SK-N-SH (cell line): ENCODE measurements at regions not wholly inside any gene's neighbourhood (a gene's known extent, or its start where the extent isn't known, plus 50 kb on each side); places are given as distances from the start of the nearest gene placed in this dataset.

Source experiments
- CTCF ChIA-PET: fragments of 300-600, 350-600 bp; formaldehyde crosslinking; extraction: SDS; loops from one replicate; lab custom pipeline; 2021; lab: Yijun Ruan, JAX
- POLR2A ChIA-PET: fragments of 350-600 bp; sonication (Branson Sonifier 250); formaldehyde crosslinking; extraction: SDS; loops from one replicate; lab custom pipeline; 2020; ENCODE audit warnings: antibody characterized with exemption, inconsistent platforms; lab: Yijun Ruan, JAX
- DNase-seq: peaks from one replicate; pipeline ENCODE4 v3.0.0; 2012
- H2AFZ ChIP-seq: fragments of 200-600 bp; sonication (generic); 2 replicates; pipeline ENCODE4 v1.8.1; 2016; ENCODE audit warnings: antibody characterized with exemption, mild to moderate bottlenecking, low read depth
- H3F3A ChIP-seq: fragments of 200-600 bp; sonication (generic); replicated peaks from 2 replicates; pipeline ENCODE3; 2016; ENCODE audit warnings: antibody characterized with exemption, mild to moderate bottlenecking; ENCODE audit not compliant: insufficient read depth
- H3K27ac ChIP-seq, 2 experiments: fragments of 200-500 bp in 1 of 2; fragments of 200-600 bp in 1 of 2; sonication (Bioruptor generic) in 1 of 2; sonication (generic), shearing (Covaris generic) in 1 of 2; 2 replicates each; pipeline versions ENCODE4 v1.5.1 to v1.6.1; 2014 to 2016; ENCODE audit warnings: low read depth in 2 of 2, inconsistent platforms in 1 of 2, low read length in 1 of 2, mild to moderate bottlenecking in 1 of 2, mixed read lengths in 1 of 2
- H3K27me3 ChIP-seq: fragments of 200-600 bp; sonication (generic), shearing (Covaris generic); 2 replicates; pipeline ENCODE4 v1.6.1; 2016; ENCODE audit warnings: mixed run types; ENCODE audit not compliant: insufficient read depth
- H3K36me3 ChIP-seq, 2 experiments: fragments of 200-500 bp in 1 of 2; fragments of 200-600 bp in 1 of 2; sonication (Bioruptor generic) in 1 of 2; sonication (generic) in 1 of 2; replicated peaks in 1 of 2; 2 replicates each; pipeline versions ENCODE3 to v1.5.1; 2014 to 2016; ENCODE audit warnings: low read length in 1 of 2, mild to moderate bottlenecking in 1 of 2; ENCODE audit not compliant: insufficient read depth in 2 of 2, control insufficient read depth in 1 of 2
- H3K4me1 ChIP-seq, 2 experiments: fragments of 200-500 bp in 1 of 2; fragments of 200-600 bp in 1 of 2; sonication (Bioruptor generic) in 1 of 2; sonication (generic), shearing (Covaris generic) in 1 of 2; 2 replicates each; pipeline versions ENCODE4 v1.5.1 to v1.6.1; 2014 to 2016; ENCODE audit warnings: low read depth in 1 of 2, low read length in 1 of 2, mixed run types in 1 of 2; ENCODE audit not compliant: insufficient read depth in 2 of 2, control insufficient read depth in 1 of 2
- H3K4me2 ChIP-seq: fragments of 200-600 bp; sonication (generic), shearing (Covaris generic); 2 replicates; pipeline ENCODE4 v1.6.1; 2017; ENCODE audit warnings: mixed run types
- H3K4me3 ChIP-seq, 2 experiments: fragments of 200-500 bp in 1 of 2; fragments of 200-600 bp in 1 of 2; sonication (Bioruptor generic) in 1 of 2; sonication (generic), shearing (Covaris generic) in 1 of 2; 2 replicates each; pipeline versions ENCODE4 v1.5.1 to v1.8.1; 2014 to 2016; ENCODE audit warnings: low read depth in 2 of 2, inconsistent platforms in 1 of 2, low read length in 1 of 2, mild to moderate bottlenecking in 1 of 2, mixed read lengths in 1 of 2, moderate library complexity in 1 of 2
- H3K79me2 ChIP-seq: fragments of 200-600 bp; sonication (generic); 2 replicates; pipeline ENCODE4 v1.8.1; 2017; ENCODE audit warnings: mild to moderate bottlenecking; ENCODE audit not compliant: insufficient read depth
- H3K9ac ChIP-seq: fragments of 200-600 bp; sonication (generic); 2 replicates; pipeline ENCODE4 v1.6.1; 2017; ENCODE audit warnings: mixed run types
- H3K9me2 ChIP-seq: fragments of 200-600 bp; sonication (generic); 2 replicates; pipeline ENCODE4 v1.6.1; 2017; ENCODE audit warnings: mixed run types
- H3K9me3 ChIP-seq: fragments of 200-600 bp; sonication (generic); 2 replicates; pipeline ENCODE4 v1.6.1; 2017; ENCODE audit warnings: mixed run types, mild to moderate bottlenecking, moderate library complexity
- H4K20me1 ChIP-seq: fragments of 200-600 bp; sonication (generic); 2 replicates; pipeline ENCODE4 v1.6.1; 2017; ENCODE audit warnings: mild to moderate bottlenecking, mixed run types; ENCODE audit not compliant: insufficient read depth
- CHD2 ChIP-seq: fragments of 150-350 bp; IDR thresholded peaks from 2 replicates; pipeline ENCODE4 v1.6.1; 2018; ENCODE audit warnings: low read length; ENCODE audit not compliant: partially characterized antibody
- FOSL2 ChIP-seq: IDR thresholded peaks from 2 replicates; pipeline ENCODE4 v1.4.0; 2012; ENCODE audit warnings: low read depth, mild to moderate bottlenecking, moderate library complexity, borderline replicate concordance
- FOXM1 ChIP-seq: IDR thresholded peaks from 2 replicates; pipeline ENCODE4 v1.4.0; 2012; ENCODE audit warnings: low read depth, mild to moderate bottlenecking
- GABPA ChIP-seq: IDR thresholded peaks from 2 replicates; pipeline ENCODE4 v1.4.0; 2012; ENCODE audit warnings: low read depth, mild to moderate bottlenecking
- GATA2 ChIP-seq: sonication (generic); formaldehyde crosslinking; IDR thresholded peaks from 2 replicates; pipeline ENCODE4 v1.5.0; 2020; ENCODE audit warnings: mild to moderate bottlenecking, missing genetic modification reagents
- MEF2A ChIP-seq: IDR thresholded peaks from 2 replicates; pipeline ENCODE4 v1.4.0; 2012; ENCODE audit warnings: low read depth, borderline replicate concordance
- NFIC ChIP-seq: IDR thresholded peaks from 2 replicates; pipeline ENCODE4 v1.4.0; 2012; ENCODE audit warnings: borderline replicate concordance
- NRF1 ChIP-seq: IDR thresholded peaks from 2 replicates; pipeline ENCODE4 v1.6.1; 2012; ENCODE audit warnings: low read depth, mild to moderate bottlenecking, low read length
- POLR2AphosphoS5 ChIP-seq: IDR thresholded peaks from 2 replicates; pipeline ENCODE4 v1.6.1; 2012; ENCODE audit warnings: low read depth, low read length
- RCOR1 ChIP-seq: fragments of 150-350 bp; IDR thresholded peaks from 2 replicates; pipeline ENCODE4 v1.6.1; 2017; ENCODE audit warnings: antibody characterized with exemption, low read length
- SMC3 ChIP-seq: IDR thresholded peaks from 2 replicates; pipeline ENCODE4 v1.6.1; 2012; ENCODE audit warnings: low read depth, low read length, improper control_type of control experiment
- TAF1 ChIP-seq: IDR thresholded peaks from 2 replicates; pipeline ENCODE4 v1.6.1; 2012; ENCODE audit warnings: low read depth, mild to moderate bottlenecking, low read length, moderate library complexity, borderline replicate concordance
- TEAD4 ChIP-seq: IDR thresholded peaks from 2 replicates; pipeline ENCODE4 v1.4.0; 2012; ENCODE audit warnings: mild to moderate bottlenecking, borderline replicate concordance; ENCODE audit not compliant: insufficient read depth
- YY1 ChIP-seq: IDR thresholded peaks from 2 replicates; pipeline ENCODE4 v1.4.0; 2012; ENCODE audit warnings: low read depth, mild to moderate bottlenecking
- whole genome bisulfite sequencing: methylation state at CpG from one replicate; pipeline ENCODE4 v1.1.6; 2017; ENCODE audit warnings: low lambda C conversion rate; 5-methylcytosine and 5-hydroxymethylcytosine counted together
- TF ChIP-seq, protein P1 (sequence below): IDR thresholded peaks from 2 replicates; pipeline ENCODE4 v1.4.0; 2012; ENCODE audit warnings: low read depth
- TF ChIP-seq, protein P2 (sequence below): IDR thresholded peaks from 2 replicates; pipeline ENCODE4 v1.4.0; 2012; ENCODE audit warnings: low read depth, borderline replicate concordance
- TF ChIP-seq, protein P3 (sequence below): fragments of 150-350 bp; IDR thresholded peaks from 2 replicates; pipeline ENCODE4 v1.6.1; 2016; ENCODE audit warnings: mild to moderate bottlenecking, low read depth, low read length
- TF ChIP-seq, protein P4 (sequence below): IDR thresholded peaks from 2 replicates; pipeline ENCODE4 v1.6.1; 2012; ENCODE audit warnings: mild to moderate bottlenecking, low read depth, low read length, moderate library complexity

DNA sequence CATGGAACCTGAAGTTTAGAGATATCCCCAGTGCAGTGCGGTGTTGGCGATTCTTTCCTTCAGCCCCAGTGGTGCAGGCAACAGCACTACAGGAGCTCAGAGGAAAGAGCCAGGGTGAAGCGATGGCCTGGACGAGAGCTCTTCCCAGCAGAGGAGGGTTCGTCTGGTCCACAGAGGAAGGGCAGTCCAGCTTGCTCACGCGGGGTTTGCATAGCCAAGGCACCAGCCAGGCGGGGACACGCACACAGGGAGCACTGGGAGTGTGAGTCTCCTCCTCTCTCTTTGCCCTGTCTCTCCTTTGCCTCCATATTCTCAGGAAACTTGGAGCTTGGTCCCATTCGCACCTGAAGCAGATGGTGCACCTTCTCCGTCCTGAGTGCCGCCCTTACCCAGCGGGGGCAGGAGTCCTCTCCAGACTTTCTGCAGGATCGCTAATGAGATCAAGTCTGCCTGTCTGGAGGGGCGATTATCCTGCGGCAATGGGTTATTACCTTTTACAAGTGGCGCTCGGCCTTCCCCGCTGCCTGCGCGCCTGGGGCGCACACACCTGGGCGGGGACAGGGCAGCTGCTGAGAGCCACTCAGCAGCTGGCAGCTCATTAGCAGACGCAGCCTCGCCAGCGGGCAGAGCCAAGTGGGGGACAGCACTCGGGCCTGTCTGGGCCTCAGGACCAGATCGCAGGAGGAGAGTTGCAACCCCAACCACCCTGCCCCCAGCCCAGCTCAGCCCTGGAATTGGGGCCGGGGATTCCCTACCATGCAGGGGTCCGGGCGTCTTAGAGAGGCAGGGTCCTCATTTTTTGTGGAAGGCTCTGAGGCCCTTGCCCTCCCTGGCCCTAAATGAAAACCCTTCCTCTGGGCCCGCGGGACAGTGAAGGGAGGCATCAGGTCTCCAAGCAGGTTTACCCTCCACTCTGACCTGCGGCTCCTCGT lies 119.0 kb upstream of the MEF2A start:
- CTCF ChIA-PET = interaction anchor here (0.6 kb wide), 1 partner anchor 138 kb away, joined by 3 read pairs; no protein-coding TSS in a partner anchor
- Histone ChIP-seq H3K4me1 (peaks cover 6 to 18% of the 10 kb centered on the region in 2 experiments; a peak in 3 of 4 replicates), H3K9ac (no peak overlapping the region), H3K4me3 (no peak overlapping the region), H3K27me3 (no peaks in the 10 kb centered on the region), H3K9me2 (no peaks in the 10 kb centered on the region), H3K79me2 (no peaks in the 10 kb centered on the region), H3F3A (peaks cover 11% of the 10 kb centered on the region), H3K36me3 (no peaks in the 10 kb centered on the region), H4K20me1 (no peaks in the 10 kb centered on the region), H3K27ac (no peak overlapping the region), H3K9me3 (no peaks in the 10 kb centered on the region), H3K4me2 (no peak overlapping the region), H2AFZ (no peak overlapping the region)
- no peak for TF ChIP-seq FOSL2
- no peak for TF ChIP-seq GABPA
- TF ChIP-seq TEAD4 = no peak
- no peak for TF ChIP-seq SMC3
- TF ChIP-seq, protein P1, sequence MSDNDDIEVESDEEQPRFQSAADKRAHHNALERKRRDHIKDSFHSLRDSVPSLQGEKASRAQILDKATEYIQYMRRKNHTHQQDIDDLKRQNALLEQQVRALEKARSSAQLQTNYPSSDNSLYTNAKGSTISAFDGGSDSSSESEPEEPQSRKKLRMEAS = no peak
- no peak for TF ChIP-seq RCOR1
- TF ChIP-seq YY1 = no peak
- TF ChIP-seq MEF2A = no peak
- TF ChIP-seq, protein P2, sequence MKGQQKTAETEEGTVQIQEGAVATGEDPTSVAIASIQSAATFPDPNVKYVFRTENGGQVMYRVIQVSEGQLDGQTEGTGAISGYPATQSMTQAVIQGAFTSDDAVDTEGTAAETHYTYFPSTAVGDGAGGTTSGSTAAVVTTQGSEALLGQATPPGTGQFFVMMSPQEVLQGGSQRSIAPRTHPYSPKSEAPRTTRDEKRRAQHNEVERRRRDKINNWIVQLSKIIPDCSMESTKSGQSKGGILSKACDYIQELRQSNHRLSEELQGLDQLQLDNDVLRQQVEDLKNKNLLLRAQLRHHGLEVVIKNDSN = no peak
- no peak for TF ChIP-seq POLR2AphosphoS5
- TF ChIP-seq, protein P3, sequence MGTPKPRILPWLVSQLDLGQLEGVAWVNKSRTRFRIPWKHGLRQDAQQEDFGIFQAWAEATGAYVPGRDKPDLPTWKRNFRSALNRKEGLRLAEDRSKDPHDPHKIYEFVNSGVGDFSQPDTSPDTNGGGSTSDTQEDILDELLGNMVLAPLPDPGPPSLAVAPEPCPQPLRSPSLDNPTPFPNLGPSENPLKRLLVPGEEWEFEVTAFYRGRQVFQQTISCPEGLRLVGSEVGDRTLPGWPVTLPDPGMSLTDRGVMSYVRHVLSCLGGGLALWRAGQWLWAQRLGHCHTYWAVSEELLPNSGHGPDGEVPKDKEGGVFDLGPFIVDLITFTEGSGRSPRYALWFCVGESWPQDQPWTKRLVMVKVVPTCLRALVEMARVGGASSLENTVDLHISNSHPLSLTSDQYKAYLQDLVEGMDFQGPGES = no peak
- TF ChIP-seq NRF1 = no peak
- no peak for TF ChIP-seq TAF1
- no peak for TF ChIP-seq CHD2
- no peak for TF ChIP-seq GATA2 (CRISPR knock-in tag)
- no peak for TF ChIP-seq NFIC
- TF ChIP-seq, protein P4, sequence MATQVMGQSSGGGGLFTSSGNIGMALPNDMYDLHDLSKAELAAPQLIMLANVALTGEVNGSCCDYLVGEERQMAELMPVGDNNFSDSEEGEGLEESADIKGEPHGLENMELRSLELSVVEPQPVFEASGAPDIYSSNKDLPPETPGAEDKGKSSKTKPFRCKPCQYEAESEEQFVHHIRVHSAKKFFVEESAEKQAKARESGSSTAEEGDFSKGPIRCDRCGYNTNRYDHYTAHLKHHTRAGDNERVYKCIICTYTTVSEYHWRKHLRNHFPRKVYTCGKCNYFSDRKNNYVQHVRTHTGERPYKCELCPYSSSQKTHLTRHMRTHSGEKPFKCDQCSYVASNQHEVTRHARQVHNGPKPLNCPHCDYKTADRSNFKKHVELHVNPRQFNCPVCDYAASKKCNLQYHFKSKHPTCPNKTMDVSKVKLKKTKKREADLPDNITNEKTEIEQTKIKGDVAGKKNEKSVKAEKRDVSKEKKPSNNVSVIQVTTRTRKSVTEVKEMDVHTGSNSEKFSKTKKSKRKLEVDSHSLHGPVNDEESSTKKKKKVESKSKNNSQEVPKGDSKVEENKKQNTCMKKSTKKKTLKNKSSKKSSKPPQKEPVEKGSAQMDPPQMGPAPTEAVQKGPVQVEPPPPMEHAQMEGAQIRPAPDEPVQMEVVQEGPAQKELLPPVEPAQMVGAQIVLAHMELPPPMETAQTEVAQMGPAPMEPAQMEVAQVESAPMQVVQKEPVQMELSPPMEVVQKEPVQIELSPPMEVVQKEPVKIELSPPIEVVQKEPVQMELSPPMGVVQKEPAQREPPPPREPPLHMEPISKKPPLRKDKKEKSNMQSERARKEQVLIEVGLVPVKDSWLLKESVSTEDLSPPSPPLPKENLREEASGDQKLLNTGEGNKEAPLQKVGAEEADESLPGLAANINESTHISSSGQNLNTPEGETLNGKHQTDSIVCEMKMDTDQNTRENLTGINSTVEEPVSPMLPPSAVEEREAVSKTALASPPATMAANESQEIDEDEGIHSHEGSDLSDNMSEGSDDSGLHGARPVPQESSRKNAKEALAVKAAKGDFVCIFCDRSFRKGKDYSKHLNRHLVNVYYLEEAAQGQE = no peak
- TF ChIP-seq FOXM1 = no peak
- DNase-seq = peak; percentile 19
- POLR2A ChIA-PET = no interaction called here
- WGBS = 91% methylated on average over 22 of the region's 35 CpGs
